Iris pigment epithelial cell (primary cell): ENCODE measurements at regions not wholly inside any gene's neighbourhood (a gene's known extent, or its start where the extent isn't known, plus 50 kb on each side); places are given as distances from the start of the nearest gene placed in this dataset.
"Not testable (repeated sequence)": the region's sequence is repeated elsewhere in the genome, so short reads cannot be mapped to it uniquely, and the experiment has no call there.

ENCODE experiments used
- DNase-seq: peaks from one replicate; pipeline ENCODE4 v3.0.0-alpha.2; 2011; ENCODE audit warnings: low read depth

- DNase-seq: no peak
Measured at GRCh38 chr12:28771968-28772367, 377.1 kb upstream of the FAR2 start.

GRCh38 chr12:28775556-28775955, 373.5 kb upstream of the FAR2 start:
- no peak for DNase-seq

DNA sequence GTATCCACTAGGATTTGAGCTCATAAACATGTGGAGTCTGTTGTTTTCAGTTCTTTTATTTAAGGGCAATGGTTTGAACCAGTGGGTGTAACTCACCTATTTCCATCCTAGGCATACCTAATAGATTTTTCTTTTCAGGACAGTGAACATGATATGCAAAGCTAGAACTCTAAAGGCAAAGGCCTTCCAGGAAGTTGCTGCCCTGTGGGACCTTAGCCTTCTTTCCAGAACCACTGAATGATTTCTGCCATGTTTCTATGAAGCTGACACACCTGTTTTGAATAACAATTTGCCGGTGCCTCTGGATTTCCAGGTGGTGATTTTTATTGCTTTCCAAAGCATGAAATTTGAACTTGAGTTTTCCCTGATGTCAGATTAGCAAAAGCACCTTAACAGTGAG, 372.9 kb upstream of the FAR2 start:
- DNase-seq: no peak

- no peak for DNase-seq
Measured at GRCh38 chr12:28776913-28777422, 372.1 kb upstream of the FAR2 start.

- DNase-seq: no peak
Measured at GRCh38 chr12:28777603-28778365, 371.3 kb upstream of the FAR2 start.

GRCh38 chr12:28780096-28780495, 369.0 kb upstream of the FAR2 start:
- peak; percentile 76 for DNase-seq

- no peak for DNase-seq
Measured at GRCh38 chr12:28780960-28781359, 368.1 kb upstream of the FAR2 start.

GRCh38 chr12:28781671-28782652, 367.1 kb upstream of the FAR2 start:
- DNase-seq: no peak

GRCh38 chr12:28782812-28783211, 366.3 kb upstream of the FAR2 start:
- DNase-seq: no peak

GRCh38 chr12:28787151-28787550, 361.9 kb upstream of the FAR2 start:
- peak; percentile 48 for DNase-seq

- not testable (repeated sequence) for DNase-seq
Measured at GRCh38 chr12:28788256-28788655, 360.8 kb upstream of the FAR2 start.

DNA sequence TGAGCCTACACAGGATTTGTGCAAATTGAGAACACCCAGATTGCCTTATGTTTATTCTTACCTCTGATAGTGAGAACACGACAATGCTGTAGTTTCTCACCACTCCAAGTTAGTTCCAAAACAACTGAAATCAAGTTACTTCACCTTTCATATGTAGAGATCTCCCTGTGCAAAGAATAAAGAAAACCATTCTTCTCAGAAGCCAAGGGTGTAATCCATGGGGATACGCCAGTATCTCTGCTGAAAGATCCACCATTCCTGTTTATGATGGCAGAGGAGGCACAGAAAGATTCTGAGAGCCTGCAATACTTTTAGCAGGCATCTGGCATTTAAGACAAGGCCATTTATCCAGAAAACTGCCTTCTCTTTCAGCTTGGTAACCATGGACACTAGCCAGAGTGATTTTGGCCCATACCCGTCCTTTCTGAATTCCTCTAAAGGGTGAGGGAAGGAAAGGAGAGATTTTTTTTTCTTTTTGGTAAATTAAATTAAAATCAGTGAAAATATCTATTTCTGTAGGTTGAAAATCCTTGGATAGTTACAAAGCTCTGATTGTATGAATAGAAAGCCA, 355.4 kb upstream of the FAR2 start:
- DNase-seq: no peak

DNA sequence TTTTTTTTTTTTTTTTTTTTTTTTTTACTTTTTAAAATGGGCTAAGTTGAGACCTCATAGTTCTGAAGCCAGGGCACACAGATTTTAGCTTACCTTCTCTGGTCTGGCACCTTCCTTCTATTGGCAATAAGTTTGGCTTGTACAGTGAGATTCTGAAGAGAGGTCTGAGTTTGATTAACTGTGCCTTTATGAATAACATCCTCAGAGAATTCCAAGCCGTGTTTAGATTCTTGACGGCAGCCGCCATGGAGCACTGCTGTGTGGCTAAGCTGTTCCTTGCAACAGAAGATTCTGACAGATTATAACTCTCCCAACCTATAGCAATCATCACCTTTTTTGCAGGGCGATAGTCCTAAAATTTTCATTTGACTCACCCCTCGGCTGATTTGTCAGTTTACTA, 354.9 kb upstream of the FAR2 start:
- no peak for DNase-seq

DNA sequence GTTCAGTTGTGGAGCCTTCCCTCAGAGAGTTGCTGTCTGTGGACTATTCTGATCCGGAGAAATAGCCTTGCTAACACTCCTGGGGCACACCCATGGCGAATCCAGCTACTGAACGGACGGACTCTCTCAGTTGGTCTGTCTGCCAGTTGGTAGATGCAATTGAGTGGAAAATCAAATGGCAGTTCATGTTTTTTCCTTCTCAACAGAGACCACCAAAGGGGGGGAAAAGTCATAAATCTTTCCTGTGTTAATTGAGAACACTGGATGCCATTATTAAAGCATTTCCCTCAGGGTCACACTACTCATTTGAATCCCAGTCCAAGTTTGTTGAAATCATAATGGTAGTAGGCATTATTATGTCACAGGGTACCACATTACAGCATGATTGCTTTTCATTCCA, 354.3 kb upstream of the FAR2 start:
- no peak for DNase-seq

DNA sequence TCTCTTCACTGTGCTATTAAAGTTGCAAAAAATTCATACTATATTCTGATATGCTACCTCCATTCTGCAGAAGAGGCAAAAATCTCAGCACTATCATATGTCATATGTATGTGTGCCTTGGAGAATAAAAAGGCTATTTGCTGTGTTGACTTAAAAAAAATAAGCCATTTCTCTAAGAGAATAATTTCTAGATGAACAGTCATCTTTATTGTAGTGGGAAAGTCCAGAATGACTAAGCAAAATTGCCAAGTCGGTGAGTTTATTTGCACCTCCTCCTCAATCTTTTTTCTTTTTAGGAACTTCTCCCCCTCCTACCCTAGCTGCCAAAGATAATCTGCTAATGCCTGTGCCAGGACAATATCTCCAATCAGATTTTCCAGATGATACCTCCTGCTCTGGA, 353.8 kb upstream of the FAR2 start:
- peak; percentile 40 for DNase-seq

DNA sequence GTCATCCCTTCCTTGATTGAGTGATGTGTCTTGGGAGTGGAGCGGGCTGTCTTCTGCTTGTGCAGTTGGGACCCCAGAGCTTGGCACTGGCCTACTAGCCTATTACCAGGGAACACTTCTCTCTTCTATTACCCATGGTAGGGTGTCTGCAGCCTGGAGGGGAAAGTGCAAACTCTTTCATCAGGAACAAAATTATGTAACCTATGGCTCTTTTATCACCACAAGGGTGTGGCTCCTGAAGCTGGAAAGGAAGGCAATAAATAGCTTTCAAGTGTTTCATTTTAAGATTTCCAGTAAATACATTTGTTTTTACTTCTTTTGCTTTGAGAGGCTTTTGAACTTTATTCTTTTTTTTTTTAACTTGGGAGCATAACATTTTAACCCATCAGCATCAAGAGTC, 349.7 kb upstream of the FAR2 start:
- no peak for DNase-seq

DNA sequence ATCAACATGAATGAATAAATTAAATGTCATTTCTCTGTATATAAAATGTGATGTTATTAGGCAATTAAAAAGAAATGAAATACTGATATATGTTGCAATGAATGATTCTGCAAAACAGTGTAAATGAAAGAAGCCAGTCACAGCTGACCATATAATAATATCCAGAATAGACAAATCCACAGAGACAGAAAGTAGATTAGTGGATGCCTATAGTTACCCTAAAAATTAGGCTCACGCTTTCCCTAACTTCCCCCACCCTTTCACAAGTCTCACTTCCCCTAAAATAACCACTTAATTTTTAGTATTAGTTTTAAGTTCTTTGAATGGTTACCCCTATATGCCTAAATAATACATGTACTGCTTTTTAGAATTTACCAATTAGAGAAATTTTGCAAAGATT, 348.9 kb upstream of the FAR2 start:
- DNase-seq: no peak

GRCh38 chr12:28802706-28803438, 346.2 kb upstream of the FAR2 start:
- DNase-seq: no peak

DNA sequence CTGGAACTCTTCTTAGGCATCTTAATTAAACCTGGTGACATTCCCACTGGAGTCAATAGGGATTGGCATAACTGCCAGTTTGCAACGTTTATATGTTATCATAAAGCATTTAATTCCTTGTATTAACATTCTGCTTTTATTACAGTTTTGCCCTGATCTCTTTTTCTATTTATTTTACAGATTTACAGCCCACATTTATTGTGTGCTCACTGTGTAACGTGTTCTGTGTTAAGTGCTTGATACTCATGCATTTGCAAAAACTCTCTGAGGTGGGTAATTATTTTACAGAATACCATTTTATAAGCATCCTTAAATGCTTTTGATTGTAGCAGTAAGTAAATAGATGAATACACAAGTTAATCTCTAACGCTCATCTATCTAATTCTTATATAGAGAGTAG, 341.5 kb upstream of the FAR2 start:
- no peak for DNase-seq

DNA sequence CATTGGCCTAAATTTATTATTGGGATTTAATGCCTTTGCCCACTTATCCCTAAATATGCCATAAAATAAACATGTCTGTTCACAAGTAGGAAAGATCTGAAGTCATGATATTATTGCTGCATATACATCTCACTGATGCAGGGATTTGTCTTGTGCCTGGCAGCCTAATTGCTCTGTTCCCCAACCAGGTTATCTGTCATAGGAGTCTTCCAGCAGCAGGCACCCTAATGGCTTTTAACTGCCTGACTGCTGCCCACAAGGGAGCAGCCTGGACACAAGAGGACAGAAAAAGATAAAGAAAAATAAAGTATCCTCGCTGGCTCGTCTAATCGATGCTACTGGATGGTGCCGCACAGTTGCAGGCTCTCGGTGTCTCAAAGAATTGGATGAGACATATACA, 337.6 kb upstream of the FAR2 start:
- no peak for DNase-seq

DNA sequence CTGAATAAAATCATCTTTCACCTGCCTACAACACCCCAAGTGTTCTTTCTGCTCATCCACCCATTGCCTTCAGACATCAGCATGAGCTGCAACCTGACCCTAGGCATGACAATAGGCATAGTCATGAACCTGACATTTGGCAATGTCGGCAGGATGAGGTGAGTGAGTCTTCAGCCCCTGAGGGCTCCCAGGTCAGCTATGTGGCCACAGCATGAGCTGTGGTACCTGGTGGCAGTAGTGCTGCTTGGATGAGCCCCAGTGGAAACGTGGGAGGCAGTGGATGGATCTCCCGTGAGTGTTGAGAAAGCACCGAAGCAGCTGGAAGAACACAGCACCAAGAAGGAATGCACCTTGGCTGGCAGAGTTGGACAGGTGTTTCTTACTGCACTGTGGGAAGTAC, 334.8 kb upstream of the FAR2 start:
- no peak for DNase-seq

DNA sequence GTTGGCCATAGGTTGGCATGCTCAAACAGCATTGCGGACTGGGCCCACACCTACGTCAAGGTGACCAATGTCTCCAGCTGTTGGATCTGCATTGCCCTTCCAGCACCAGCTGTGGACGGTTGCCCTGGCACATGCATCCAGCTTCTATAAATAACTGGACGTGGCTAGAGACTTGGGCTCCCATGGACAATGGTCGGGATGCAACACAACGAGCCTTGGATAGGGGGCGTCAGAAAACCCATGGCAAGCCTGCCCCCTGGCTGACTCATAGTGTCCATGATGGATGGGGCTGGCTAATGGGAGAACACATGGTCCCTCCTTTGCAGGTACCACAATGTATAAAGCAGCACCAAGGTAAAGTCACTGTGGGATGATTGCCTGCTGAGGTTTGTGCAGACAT, 331.6 kb upstream of the FAR2 start:
- no peak for DNase-seq
